ENCODE measurements at regions not wholly inside any gene's neighbourhood (a gene's known extent, or its start where the extent isn't known, plus 50 kb on each side); places are given as distances from the start of the nearest gene placed in this dataset.

DNA sequence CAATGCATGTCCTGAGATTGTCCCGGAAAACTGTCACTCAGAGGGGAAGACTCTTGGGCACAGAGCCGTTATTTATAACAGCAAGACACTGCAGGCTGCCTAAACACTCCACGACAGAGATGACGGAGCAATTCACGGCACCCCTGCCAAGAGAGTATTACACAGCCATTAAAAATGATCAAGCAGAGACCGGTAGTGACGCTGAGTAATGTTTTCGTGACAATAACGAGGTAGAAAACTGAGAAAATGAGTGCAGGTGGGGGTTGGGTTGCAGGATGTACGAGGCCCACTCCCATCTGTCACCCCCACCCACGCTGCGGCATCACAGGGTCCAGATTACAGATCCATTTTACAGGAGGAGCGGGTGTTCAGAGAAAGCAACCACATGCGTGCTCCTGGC lies 58.9 kb upstream of the LINGO1 start:
- TF ChIP-seq, protein P1, sequence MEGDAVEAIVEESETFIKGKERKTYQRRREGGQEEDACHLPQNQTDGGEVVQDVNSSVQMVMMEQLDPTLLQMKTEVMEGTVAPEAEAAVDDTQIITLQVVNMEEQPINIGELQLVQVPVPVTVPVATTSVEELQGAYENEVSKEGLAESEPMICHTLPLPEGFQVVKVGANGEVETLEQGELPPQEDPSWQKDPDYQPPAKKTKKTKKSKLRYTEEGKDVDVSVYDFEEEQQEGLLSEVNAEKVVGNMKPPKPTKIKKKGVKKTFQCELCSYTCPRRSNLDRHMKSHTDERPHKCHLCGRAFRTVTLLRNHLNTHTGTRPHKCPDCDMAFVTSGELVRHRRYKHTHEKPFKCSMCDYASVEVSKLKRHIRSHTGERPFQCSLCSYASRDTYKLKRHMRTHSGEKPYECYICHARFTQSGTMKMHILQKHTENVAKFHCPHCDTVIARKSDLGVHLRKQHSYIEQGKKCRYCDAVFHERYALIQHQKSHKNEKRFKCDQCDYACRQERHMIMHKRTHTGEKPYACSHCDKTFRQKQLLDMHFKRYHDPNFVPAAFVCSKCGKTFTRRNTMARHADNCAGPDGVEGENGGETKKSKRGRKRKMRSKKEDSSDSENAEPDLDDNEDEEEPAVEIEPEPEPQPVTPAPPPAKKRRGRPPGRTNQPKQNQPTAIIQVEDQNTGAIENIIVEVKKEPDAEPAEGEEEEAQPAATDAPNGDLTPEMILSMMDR (IDR thresholded peaks at IDR 0.05; ENCODE audit: poor library complexity, severe bottlenecking) = no peak
- TF ChIP-seq EP300 (conservative IDR thresholded peaks at IDR 0.05; ENCODE audit: poor library complexity, severe bottlenecking) (no peak), EZH2 (IDR thresholded peaks at IDR 0.05; ENCODE audit: borderline replicate concordance, insufficient read depth, low read length, poor library complexity, severe bottlenecking) (no peak), RAD21 (conservative IDR thresholded peaks at IDR 0.05) (no peak), TAF1 (IDR thresholded peaks at IDR 0.05; ENCODE audit: low read depth) (no peak), POLR2AphosphoS5 (IDR thresholded peaks at IDR 0.05) (no peak), MXI1 (conservative IDR thresholded peaks at IDR 0.05; ENCODE audit: poor library complexity, severe bottlenecking) (no peak), SMC3 (conservative IDR thresholded peaks at IDR 0.05; ENCODE audit: poor library complexity) (no peak)
- TF ChIP-seq, protein P2, sequence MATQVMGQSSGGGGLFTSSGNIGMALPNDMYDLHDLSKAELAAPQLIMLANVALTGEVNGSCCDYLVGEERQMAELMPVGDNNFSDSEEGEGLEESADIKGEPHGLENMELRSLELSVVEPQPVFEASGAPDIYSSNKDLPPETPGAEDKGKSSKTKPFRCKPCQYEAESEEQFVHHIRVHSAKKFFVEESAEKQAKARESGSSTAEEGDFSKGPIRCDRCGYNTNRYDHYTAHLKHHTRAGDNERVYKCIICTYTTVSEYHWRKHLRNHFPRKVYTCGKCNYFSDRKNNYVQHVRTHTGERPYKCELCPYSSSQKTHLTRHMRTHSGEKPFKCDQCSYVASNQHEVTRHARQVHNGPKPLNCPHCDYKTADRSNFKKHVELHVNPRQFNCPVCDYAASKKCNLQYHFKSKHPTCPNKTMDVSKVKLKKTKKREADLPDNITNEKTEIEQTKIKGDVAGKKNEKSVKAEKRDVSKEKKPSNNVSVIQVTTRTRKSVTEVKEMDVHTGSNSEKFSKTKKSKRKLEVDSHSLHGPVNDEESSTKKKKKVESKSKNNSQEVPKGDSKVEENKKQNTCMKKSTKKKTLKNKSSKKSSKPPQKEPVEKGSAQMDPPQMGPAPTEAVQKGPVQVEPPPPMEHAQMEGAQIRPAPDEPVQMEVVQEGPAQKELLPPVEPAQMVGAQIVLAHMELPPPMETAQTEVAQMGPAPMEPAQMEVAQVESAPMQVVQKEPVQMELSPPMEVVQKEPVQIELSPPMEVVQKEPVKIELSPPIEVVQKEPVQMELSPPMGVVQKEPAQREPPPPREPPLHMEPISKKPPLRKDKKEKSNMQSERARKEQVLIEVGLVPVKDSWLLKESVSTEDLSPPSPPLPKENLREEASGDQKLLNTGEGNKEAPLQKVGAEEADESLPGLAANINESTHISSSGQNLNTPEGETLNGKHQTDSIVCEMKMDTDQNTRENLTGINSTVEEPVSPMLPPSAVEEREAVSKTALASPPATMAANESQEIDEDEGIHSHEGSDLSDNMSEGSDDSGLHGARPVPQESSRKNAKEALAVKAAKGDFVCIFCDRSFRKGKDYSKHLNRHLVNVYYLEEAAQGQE (IDR thresholded peaks at IDR 0.05; ENCODE audit: borderline replicate concordance) = no peak

All from neural cell (in vitro differentiated cells).